ENCODE measurements at regions not wholly inside any gene's neighbourhood (a gene's known extent, or its start where the extent isn't known, plus 50 kb on each side); places are given as distances from the start of the nearest gene placed in this dataset.

- Histone ChIP-seq H3K36me3 (no peaks in the 10 kb centered on the region), H3K27ac (no peak overlapping the region), H3K27me3 (replicated peaks; ENCODE audit: insufficient read depth) (no peaks in the 10 kb centered on the region), H3K4me3 (no peak overlapping the region), H3K9me3 (no peaks in the 10 kb centered on the region), H3K4me1 (ENCODE audit: control insufficient read depth in 1 of 2, low read depth in 2 of 2) (no peaks in the 10 kb centered on the region)
- TF ChIP-seq CTCF (IDR thresholded peaks at IDR 0.05): no peak
- DNase-seq (ENCODE audit: low spot score) (no peak), ATAC-seq (ENCODE audit: insufficient number of reproducible peaks, low FRiP score, low read depth) (no peak)
These were observed 317.6 kb upstream of the FAT3 start for GRCh38 chr11:91906871-91907624.

- Histone ChIP-seq H3K27me3 (replicated peaks; ENCODE audit: insufficient read depth) (no peaks in the 10 kb centered on the region), H3K4me3 (no peak overlapping the region), H3K36me3 (no peaks in the 10 kb centered on the region), H3K27ac (no peak overlapping the region), H3K4me1 (ENCODE audit: control insufficient read depth in 1 of 2, low read depth in 2 of 2) (no peaks in the 10 kb centered on the region), H3K9me3 (no peaks in the 10 kb centered on the region)
- TF ChIP-seq CTCF (IDR thresholded peaks at IDR 0.05): no peak
- no peak for DNase-seq (ENCODE audit: low spot score)
- no peak for ATAC-seq (ENCODE audit: insufficient number of reproducible peaks, low FRiP score, low read depth)
These were observed 319.5 kb upstream of the FAT3 start for GRCh38 chr11:91904792-91905785.

GRCh38 chr11:91902312-91902711, 322.3 kb upstream of the FAT3 start:
- H3K27ac ChIP-seq: no peak overlapping the region
- no peaks in the 10 kb centered on the region for H3K27me3 ChIP-seq (replicated peaks; ENCODE audit: insufficient read depth)
- no peak overlapping the region for H3K4me3 ChIP-seq
- ATAC-seq (ENCODE audit: insufficient number of reproducible peaks, low FRiP score, low read depth) (no peak), DNase-seq (ENCODE audit: low spot score) (no peak)
- no peak for TF ChIP-seq CTCF (IDR thresholded peaks at IDR 0.05)
- H3K36me3 ChIP-seq: no peaks in the 10 kb centered on the region
- H3K4me1 ChIP-seq (ENCODE audit: control insufficient read depth in 1 of 2, low read depth in 2 of 2): no peaks in the 10 kb centered on the region
- no peaks in the 10 kb centered on the region for H3K9me3 ChIP-seq

GRCh38 chr11:91880660-91881059, 344.0 kb upstream of the FAT3 start:
- ATAC-seq (ENCODE audit: insufficient number of reproducible peaks, low FRiP score, low read depth) (no peak), DNase-seq (ENCODE audit: low spot score) (no peak)
- H3K4me1 ChIP-seq (ENCODE audit: control insufficient read depth in 1 of 2, low read depth in 2 of 2): no peaks in the 10 kb centered on the region
- no peaks in the 10 kb centered on the region for H3K9me3 ChIP-seq
- no peaks in the 10 kb centered on the region for H3K27me3 ChIP-seq (replicated peaks; ENCODE audit: insufficient read depth)
- no peak overlapping the region for H3K4me3 ChIP-seq
- no peak for TF ChIP-seq CTCF (IDR thresholded peaks at IDR 0.05)
- no peaks in the 10 kb centered on the region for H3K36me3 ChIP-seq
- no peak overlapping the region for H3K27ac ChIP-seq

GRCh38 chr11:91876746-91877145, 347.9 kb upstream of the FAT3 start:
- no peaks in the 10 kb centered on the region for H3K36me3 ChIP-seq
- no peak for DNase-seq (ENCODE audit: low spot score)
- no peak overlapping the region for H3K4me3 ChIP-seq
- H3K4me1 ChIP-seq (ENCODE audit: control insufficient read depth in 1 of 2, low read depth in 2 of 2): no peaks in the 10 kb centered on the region
- H3K9me3 ChIP-seq: no peaks in the 10 kb centered on the region
- no peak for ATAC-seq (ENCODE audit: insufficient number of reproducible peaks, low FRiP score, low read depth)
- no peak overlapping the region for H3K27ac ChIP-seq
- no peaks in the 10 kb centered on the region for H3K27me3 ChIP-seq (replicated peaks; ENCODE audit: insufficient read depth)
- no peak for TF ChIP-seq CTCF (IDR thresholded peaks at IDR 0.05)
